ENCODE measurements at regions not wholly inside any gene's neighbourhood (a gene's known extent, or its start where the extent isn't known, plus 50 kb on each side); places are given as distances from the start of the nearest gene placed in this dataset.

DNA sequence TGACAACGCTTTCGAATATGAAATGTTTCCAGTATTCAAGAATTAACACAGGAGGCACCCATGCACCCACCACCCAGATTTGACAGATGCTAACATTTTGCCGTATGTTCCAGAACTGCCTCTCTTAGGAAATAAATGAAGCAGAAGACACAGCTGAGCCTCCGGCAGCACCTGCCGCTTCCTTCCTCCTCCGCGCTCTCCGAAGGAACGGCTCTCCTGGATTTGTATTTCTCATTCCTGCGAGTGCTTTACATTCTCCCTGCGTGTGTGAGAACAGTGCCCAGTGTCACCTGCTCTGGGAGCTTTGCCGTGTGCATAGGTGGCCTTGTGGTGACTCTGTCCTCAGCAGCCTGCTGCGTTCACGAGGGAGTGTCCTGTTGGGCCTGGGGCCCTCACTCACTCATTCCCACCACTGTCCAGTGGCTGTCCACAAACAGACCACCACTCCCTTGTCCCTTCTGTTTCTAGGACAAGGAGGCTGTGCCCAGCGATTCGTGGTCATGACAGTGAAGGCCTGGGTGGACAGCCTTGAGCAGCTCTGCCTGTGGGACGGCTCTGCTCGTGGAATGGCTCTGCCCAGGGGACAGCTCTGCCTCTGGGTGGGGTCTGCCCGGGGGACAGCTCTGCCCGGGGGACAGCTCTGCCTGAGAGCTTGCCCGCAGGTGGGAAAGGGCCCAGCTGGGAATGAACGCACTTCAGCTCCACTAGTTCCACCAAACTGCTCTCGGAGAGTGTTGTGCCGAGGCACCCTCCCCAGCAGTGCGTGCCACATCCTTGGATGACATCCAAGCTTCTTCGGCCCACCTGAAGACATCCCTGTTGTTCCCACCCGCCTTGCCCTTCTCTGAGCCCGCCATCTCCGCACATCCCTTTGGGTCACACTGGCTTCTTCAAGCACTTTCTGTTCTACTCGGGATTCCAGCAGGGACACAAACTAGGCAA is 170.5 kb upstream of the PPP1R26 start:
- DNase-seq (ENCODE audit: low read depth): no peak

DNA sequence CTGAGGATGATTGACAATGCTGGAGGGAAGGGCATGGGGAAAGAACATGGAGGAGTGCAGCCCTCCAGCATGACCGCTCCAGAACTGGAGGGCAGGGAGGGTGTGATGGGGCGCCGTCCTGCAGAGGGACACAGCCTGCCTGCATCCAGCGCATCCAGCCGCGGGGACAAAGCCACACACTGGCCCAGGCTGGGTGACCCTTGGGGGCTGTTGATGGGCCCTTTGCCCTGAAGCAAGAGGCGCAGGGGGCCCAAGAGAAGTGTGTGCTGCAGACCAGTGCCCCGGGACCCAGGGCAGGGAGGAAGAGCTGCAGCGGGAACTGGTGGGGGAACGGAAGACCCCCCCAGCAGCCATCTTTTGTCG is 169.8 kb upstream of the PPP1R26 start:
- DNase-seq (ENCODE audit: low read depth): no peak

- DNase-seq (ENCODE audit: low read depth): no peak
Measured at GRCh38 chr9:135310134-135310533, 169.4 kb upstream of the PPP1R26 start.

DNA sequence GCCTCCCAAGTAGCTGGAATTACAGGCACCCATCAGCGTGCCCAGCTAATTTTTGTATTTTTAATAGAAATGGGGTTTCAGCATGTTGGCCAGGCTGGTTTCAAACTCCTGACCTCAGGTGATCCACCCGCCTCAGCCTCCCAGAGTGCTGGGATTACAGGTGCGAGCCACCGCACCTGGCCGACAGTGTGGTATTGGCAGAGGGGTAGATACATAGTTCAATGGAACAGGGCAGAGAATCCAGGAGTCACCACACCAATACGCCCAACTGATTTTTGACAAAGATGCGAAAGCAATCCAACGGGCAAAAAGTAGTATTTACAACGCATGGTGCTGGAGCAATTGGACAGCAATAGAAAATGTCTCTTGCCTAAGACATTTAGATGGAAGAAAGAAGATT is 164.0 kb upstream of the PPP1R26 start:
- DNase-seq (ENCODE audit: low read depth): no peak

- no peak for DNase-seq (ENCODE audit: low read depth)
Measured at GRCh38 chr9:135320331-135320730, 159.3 kb upstream of the PPP1R26 start.

- DNase-seq (ENCODE audit: low read depth): no peak
Measured at GRCh38 chr9:135320943-135321342, 158.6 kb upstream of the PPP1R26 start.

- no peak for DNase-seq (ENCODE audit: low read depth)
Measured at GRCh38 chr9:135321580-135321979, 158.0 kb upstream of the PPP1R26 start.

- DNase-seq (ENCODE audit: low read depth): no peak
Measured at GRCh38 chr9:135324329-135324728, 155.3 kb upstream of the PPP1R26 start.

- no peak for DNase-seq (ENCODE audit: low read depth)
Measured at GRCh38 chr9:135326141-135326540, 153.4 kb upstream of the PPP1R26 start.

- no peak for DNase-seq (ENCODE audit: low read depth)
Measured at GRCh38 chr9:135326633-135327152, 152.9 kb upstream of the PPP1R26 start.

- no peak for DNase-seq (ENCODE audit: low read depth)
Measured at GRCh38 chr9:135328485-135329417, 150.8 kb upstream of the PPP1R26 start.

DNA sequence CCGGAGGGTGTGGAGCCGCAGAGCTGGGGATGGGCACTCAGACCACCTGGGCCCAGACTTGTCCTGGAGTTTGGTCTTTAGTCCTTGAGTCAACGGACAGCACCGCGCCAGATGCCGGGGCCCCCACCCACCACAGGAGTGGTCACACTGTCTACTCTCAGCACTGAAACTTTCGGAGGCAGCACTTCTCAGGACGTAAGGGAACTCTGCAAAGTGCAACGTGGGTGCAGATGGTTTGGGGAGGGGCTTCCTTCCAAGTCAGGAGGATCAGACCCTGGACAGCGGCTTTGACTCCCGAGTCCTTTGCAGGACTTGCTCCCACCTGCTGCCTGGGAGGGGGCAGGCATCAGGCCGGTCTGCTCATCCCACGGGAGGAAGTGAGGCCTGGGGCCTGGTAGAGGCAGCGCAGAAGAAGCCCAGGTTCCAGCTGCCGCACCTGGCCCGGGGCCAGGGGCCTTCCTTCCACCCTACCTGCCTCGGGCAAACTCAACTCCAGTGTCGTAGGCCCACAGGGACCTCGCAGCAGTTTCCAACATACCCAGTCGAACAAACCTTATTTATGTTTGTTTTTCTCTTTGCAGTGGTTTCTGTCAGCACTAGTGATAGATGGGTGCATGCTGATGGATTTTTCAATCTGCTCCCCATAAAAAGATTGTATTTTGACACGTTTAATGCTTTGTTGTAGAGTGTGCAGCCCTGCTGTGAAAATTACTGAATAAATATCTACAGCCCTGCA is 149.8 kb upstream of the PPP1R26 start:
- no peak for DNase-seq (ENCODE audit: low read depth)

DNA sequence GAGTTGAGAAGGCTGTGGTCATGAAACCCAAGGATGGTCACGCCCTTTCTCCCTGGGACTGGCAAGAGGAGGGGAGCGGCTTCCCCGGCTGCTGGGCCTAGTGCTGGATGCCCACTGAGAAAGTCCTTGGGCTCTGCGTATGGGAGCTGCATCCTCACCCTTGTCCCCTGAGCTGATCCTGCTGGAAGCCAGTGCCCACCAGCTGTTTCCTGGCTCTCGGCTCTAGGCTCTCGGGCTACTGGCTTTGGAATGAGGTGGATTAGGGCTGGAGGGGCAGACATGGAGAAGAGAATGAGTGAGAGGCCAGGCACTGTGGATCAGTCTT is 149.3 kb upstream of the PPP1R26 start:
- DNase-seq (ENCODE audit: low read depth): no peak

DNA sequence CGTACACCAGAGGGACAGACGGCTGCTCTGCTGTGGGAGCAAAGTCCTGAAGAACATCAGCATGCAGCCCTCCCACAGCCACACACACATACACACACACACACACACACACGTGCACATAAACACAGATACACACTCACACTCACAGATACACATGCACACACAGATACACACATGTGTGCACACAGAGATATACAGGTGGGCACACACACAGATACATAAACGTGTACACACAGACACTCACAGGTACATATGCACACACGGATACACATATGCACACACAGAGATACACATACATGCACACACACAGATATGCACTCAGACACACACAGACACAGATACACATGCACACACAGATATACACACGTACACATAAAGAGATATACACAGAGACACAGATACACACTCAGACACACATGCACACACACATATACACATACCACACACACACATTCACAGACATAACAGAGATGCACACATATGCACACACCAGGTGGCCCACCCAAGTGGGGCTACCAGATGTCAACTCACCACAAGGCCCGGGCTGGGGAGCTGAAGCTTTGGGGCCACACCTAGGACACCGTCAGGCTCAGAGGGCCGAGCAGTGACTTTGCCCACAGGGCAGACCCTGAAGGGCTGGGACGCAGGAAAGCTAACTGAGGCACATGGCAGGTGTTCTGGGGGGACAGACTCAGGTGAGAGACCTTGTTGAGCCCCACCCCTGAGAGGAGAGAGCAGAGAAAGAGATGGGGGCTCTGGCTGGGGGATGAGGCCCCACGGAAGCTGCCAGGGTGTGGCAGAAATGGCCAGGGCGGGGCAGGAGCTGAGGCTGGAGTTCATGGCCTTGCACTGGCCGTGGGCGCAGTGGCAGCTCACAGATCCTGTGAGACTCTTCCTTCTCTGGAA is 148.6 kb upstream of the PPP1R26 start:
- no peak for DNase-seq (ENCODE audit: low read depth)

- no peak for DNase-seq (ENCODE audit: low read depth)
Measured at GRCh38 chr9:135332516-135332915, 147.1 kb upstream of the PPP1R26 start.

- DNase-seq (ENCODE audit: low read depth): no peak
Measured at GRCh38 chr9:135332979-135333748, 146.4 kb upstream of the PPP1R26 start.

DNA sequence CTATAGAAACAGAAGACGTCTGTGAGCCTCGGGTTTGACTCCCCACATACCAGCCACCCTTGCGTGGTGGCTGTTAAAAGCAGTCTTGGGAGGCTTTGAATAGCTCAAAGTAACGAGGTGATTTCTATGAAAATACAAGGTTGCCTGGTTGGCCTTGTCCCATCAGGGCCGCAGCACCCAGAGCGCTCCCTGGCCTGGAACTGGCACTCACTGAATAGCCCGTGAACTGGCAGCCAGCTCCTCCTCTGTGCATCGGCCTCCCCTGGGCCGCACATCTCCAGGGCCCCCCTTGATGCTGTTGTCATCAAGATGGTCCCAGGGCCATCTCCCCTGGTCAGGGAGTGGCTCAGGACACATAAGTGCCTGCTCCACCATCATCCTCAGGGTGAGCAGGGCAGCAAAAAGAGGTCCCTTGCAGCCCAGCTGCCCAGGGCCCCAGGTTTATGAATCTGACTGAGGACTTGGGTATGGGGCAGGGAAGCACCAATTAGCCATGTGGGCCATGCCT is 144.6 kb upstream of the PPP1R26 start:
- no peak for DNase-seq (ENCODE audit: low read depth)

DNA sequence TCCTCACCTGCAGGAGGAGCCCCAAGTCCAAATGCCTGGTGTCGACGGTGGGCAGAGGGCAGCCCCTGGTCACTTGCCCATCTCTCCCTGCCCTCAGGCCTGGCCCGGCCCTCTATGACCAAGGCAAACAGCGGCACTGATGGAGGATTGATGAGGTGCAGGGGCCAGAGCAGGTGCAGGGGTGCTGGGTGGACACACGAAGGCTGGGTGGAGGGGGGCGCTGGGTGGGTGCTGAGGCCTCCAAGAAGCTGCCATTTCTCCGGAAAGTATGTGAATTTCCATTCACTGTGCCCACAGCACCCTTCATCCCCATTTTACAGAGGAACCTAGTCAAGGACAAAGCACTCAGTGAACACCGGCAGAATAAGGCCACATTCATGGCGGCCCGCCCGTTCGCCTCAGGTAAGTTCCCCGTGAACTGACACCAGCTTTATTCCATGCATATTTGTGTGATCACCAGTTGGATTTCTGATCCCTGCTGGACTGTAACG is 143.8 kb upstream of the PPP1R26 start:
- no peak for DNase-seq (ENCODE audit: low read depth)

DNA sequence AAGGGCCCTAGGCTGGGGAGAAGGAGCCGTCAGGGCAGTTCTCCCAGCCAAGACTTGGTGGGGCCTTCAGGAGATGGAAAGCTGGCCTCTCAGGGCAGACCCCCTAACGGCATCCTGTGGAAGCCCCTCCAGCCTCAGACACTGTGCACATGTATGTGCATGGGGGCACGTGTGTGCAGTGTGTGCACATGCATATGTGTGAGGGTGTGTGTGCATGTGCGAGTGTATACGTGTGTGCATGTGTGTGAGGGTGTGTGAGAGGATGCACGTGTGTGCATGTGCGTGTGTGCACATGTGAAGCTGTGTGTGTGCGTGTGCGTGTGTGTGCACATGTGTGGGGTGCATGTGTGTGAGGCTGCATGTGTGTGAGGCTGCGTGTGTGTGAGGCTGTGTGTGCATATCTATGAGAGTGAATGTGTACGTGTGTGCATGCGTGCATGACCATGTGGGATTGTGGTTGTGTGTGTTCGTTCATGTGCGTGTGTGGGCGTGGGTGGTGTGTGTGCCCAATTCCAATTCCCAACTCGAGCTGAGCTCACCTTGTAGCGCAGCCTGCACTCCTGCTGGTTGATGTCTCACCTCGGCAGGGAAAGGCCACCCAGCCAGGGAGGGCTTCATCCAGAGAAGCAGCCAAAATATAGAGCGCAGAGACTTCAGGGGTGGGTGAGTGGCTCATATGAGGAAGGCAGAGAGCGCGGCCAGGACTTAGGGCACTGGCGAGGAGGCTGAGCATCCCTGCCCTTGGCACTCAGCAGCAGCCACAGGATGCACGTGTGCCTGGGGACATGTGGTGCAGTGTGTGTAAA is 142.7 kb upstream of the PPP1R26 start:
- no peak for DNase-seq (ENCODE audit: low read depth)
